LNCAP (cell line): ENCODE measurements at regions not wholly inside any gene's neighbourhood (a gene's known extent, or its start where the extent isn't known, plus 50 kb on each side); places are given as distances from the start of the nearest gene placed in this dataset.

ENCODE experiments used
- TF ChIP-seq, protein P1 (sequence below): fragments of 450-650 bp; IDR thresholded peaks from 2 replicates; pipeline ENCODE4 v1.5.1; 2017; ENCODE audit warnings: mild to moderate bottlenecking

DNA sequence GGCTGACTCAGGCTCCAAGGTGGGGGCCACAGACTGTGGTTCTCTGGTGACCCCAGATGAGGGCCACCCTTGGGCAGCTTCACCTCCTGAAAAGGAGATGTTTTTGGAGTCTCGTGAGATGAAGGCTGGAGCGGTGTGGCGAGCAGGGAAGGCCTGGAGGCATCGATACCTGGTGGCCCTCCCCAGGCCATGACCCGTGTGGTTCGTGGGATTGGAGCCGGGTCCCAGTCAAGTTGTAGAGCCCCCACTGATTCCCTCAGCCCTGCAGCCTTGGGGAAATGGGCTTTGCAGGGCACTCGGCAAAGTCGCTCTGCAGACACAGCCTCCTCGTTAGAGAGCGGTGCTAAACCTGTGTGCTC, 1083.4 kb downstream of the BRD1 start:
- TF ChIP-seq, protein P1, sequence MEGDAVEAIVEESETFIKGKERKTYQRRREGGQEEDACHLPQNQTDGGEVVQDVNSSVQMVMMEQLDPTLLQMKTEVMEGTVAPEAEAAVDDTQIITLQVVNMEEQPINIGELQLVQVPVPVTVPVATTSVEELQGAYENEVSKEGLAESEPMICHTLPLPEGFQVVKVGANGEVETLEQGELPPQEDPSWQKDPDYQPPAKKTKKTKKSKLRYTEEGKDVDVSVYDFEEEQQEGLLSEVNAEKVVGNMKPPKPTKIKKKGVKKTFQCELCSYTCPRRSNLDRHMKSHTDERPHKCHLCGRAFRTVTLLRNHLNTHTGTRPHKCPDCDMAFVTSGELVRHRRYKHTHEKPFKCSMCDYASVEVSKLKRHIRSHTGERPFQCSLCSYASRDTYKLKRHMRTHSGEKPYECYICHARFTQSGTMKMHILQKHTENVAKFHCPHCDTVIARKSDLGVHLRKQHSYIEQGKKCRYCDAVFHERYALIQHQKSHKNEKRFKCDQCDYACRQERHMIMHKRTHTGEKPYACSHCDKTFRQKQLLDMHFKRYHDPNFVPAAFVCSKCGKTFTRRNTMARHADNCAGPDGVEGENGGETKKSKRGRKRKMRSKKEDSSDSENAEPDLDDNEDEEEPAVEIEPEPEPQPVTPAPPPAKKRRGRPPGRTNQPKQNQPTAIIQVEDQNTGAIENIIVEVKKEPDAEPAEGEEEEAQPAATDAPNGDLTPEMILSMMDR, result no peak

DNA sequence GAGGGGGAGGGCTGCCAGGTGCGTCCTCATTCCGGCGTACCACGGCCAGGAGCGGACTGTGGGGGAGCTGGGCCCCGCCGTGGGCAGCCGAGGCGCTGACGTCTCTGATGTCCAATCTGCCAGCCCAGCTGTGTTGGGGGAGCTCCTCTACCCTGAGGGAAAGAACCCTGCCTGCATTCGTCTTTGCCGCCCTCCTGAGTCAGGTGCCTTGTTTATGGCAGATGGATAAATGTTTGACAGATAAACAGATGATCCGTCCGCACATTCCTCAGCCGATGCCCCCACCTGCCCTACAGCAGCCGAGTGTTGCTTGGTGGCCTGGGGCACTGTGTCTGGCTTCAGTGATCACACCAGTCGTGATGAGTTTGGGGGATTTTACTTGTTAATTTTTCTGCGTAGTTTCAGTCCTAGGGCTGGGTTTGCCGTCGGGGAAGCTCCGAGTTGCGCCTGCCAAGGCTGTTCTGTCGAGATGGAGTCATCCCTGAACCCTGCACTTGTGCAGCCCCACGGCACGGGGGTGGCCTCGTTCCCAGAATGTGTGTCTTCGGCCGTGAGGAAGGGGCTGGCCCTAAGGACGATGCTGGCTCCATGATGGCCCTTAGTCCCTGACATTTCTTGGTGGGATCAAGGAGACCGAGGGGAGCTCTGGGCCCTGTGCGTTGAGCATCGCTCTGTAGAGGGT, 1083.9 kb downstream of the BRD1 start:
- TF ChIP-seq, protein P1, result no peak

DNA sequence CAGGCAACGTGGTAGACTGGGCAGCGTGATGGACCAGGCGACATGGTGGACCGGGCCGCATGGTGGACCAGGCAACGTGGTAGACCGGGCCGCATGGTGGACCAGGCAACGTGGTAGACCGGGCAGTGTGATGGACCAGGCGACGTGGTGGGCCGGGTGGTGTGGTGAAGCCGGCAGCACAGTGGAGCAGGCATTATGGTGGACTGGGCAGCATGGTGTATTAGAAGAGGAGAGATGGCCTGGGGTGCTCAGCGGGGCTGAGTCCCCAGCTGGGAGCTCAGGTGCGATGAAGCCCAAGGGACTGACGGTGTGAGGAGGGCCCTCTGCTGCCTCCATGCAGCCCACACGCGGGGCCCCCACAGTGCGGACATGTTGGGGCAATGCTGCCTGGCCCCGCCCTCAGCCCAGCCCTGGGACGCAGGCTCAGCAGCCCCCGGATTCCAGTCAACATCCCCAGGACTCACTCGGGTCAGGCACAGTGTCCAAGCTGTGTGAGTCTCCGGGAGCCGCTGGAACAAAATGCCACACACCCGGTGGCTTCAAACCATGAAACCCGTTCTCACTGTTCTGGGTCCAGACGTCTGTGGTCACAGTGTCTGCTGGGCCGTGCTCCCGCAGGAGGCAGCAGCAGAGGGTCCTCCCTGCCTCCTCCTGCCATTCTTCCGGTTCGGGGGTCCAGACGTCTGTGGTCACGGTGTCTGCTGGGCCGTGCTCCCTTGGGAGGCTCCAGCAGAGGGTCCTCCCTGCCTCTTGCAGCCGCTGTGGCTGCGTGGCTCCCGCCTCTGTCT, 1084.9 kb downstream of the BRD1 start:
- TF ChIP-seq, protein P1, result no peak

DNA sequence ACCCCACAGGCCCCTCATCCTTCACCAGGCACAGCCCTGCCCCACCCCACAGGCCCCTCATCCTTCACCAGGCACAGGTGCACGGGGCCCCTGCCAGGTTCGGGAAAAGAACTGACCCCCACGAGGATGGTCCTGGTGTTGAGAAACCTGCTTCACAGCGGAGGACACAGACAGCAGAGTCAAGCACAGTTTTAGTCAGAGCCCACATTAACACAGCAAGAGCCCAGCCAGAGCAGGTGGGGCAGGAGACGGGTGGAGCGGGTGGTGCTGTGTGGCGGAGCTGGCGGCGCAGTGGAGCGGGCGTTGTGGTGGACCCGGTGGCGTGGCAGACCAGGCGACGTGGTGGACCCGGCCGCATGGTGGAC, 1085.5 kb downstream of the BRD1 start:
- TF ChIP-seq, protein P1, result no peak

DNA sequence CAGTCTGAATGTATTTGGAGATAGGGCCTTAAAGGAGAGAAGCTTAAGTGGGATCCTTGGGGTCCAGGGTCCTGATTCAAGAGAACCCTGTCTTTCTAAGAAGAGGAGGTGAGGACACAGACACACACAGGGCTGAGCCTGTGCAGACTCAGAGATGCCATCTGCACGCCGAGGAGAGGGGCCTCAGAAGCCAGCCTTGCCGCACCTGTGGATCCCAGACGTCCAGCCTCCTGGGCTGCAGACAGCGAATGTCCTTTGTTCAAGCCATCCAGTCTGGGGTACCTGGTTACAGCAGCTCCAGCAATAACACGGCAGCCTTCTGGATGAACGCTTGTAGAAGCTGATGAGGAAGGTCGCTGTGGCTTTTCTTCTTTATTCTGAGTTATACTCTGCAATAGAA, 1086.1 kb downstream of the BRD1 start:
- TF ChIP-seq, protein P1, result no peak

DNA sequence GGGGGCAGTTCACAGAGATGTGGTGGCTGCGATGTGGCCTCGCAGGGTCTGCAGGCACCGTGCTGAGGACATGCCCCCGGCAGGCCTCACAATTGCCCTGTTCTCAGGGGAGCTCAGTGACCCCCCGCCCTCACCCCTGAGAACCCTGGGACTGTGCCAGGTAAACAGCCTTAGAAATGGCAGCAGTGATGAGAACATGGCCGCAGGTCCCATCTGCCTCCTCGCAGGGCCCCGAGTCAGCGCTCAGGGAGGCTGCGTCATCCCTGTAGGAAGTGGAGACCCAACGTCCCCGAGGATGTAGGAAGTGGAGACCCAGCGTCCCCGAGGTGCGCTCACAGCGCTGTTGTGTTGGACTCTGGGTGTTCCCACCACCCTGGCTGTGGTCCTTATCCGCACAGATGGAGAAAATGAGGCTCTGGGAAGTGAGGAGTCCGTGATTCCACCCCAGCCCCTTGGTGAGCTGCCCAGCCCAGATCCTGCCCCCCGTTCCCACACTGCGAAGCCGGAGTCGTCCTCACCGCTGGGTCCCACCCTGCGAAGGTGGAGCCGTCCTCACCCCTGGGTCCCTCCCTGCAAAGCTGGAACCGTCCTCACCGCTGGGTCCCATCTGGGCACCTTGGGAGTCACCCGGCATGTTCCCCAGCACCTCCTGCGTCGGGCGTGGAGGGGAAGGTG, 1086.8 kb downstream of the BRD1 start:
- TF ChIP-seq, protein P1, result no peak

DNA sequence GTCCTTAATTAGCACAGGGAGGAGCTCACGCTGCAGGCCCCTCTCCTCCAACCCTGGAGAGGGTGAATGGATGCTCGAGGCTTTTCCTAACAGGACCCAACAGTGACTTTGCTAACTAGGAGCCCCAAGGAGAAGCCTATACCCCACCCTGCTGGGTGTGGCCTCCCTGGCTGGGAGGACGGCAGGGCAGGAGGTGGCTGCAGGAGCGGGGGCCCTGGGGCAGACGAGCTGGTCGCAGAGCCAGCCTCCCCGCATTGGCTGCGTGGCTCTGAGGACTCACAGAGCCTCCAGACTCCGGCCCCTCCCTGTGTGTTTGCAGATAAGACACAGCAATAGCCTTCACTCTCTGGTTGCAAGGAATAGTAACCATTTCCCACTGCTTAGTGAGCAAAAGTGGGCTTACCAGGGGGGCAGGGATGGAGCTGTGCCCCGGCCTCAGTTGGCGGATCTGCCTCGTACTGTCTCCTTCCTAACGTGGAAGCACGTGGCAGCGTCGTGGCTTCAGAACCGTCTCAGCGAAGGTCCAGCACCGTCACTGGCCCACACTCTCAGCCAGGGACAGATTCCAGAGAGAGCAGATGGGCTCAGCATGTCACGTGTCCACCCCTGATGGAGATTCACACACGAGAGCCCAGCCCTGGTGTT, 1087.5 kb downstream of the BRD1 start:
- TF ChIP-seq, protein P1, result no peak
